GM13977 (cell line): ENCODE measurements at regions not wholly inside any gene's neighbourhood (a gene's known extent, or its start where the extent isn't known, plus 50 kb on each side); places are given as distances from the start of the nearest gene placed in this dataset.
"Not testable (repeated sequence)": the region's sequence is repeated elsewhere in the genome, so short reads cannot be mapped to it uniquely, and the experiment has no call there.

Experiments
- DNase-seq: peaks from one replicate; pipeline ENCODE4 v3.0.0; 2012; ENCODE audit warnings: low spot score
- CTCF ChIP-seq: IDR thresholded peaks from 2 replicates; pipeline ENCODE4 v1.5.1; 2012; ENCODE audit warnings: mild to moderate bottlenecking, control low read depth; ENCODE audit not compliant: insufficient read depth; ENCODE audit errors: extremely low read depth, missing control alignments
- in situ Hi-C: fragments of 300-500 bp; cut with MboI; formaldehyde crosslinking; loops from one replicate; pipeline ENCODE4 v1.12.0; 2022; ENCODE audit warnings: low sequenced_read_pairs, low pct_unique_long_range_greater_than_20kb, mixed read lengths, inconsistent platforms; ENCODE audit not compliant: unreplicated experiment

DNA sequence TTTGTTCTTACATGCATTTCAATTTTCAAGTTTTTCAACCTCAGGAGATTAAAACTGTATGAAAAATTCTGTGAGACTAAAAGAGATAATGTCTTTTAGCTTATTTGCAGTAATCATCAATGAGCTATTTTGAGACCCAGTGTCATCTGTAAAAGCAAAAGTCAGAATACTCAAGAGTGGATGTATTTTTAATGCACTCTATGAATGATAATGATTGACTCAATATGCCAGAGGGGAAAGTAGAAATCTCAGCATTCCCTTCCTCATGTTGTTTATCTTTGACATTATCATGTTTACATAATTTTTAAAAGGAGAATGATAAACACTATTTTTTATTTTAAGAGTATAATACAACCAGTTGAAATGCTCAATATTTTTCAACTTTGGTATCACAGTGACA, 162.1 kb downstream of the MMUT start:
- TF ChIP-seq CTCF: no peak
- in situ Hi-C loops: no loop called here
- no peak for DNase-seq

GRCh38 chr6:49300443-49300842, 162.6 kb downstream of the MMUT start:
- TF ChIP-seq CTCF: no peak
- in situ Hi-C loops: no loop called here
- no peak for DNase-seq

GRCh38 chr6:49299279-49299678, 163.8 kb downstream of the MMUT start:
- TF ChIP-seq CTCF: no peak
- DNase-seq: no peak
- in situ Hi-C loops: no loop called here

DNA sequence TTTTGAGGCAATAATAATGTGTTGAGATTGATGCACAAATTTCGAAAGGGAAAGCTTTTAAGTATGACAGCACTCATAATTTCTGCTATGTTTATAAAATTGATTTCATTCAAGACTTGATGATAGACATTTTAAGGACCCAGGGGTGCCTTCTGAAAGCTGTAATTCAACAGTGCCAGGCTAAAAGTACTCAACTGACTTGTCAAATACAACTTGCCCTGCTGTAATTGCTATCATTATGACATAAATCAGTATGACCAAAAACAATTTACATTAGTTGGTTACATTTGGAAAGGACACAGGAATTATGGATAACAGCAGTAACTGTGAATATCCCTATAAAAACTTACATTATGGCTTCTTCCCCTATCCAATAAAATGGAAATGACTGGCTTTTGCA, 178.9 kb downstream of the MMUT start:
- no peak for TF ChIP-seq CTCF
- in situ Hi-C loops: no loop called here
- no peak for DNase-seq

DNA sequence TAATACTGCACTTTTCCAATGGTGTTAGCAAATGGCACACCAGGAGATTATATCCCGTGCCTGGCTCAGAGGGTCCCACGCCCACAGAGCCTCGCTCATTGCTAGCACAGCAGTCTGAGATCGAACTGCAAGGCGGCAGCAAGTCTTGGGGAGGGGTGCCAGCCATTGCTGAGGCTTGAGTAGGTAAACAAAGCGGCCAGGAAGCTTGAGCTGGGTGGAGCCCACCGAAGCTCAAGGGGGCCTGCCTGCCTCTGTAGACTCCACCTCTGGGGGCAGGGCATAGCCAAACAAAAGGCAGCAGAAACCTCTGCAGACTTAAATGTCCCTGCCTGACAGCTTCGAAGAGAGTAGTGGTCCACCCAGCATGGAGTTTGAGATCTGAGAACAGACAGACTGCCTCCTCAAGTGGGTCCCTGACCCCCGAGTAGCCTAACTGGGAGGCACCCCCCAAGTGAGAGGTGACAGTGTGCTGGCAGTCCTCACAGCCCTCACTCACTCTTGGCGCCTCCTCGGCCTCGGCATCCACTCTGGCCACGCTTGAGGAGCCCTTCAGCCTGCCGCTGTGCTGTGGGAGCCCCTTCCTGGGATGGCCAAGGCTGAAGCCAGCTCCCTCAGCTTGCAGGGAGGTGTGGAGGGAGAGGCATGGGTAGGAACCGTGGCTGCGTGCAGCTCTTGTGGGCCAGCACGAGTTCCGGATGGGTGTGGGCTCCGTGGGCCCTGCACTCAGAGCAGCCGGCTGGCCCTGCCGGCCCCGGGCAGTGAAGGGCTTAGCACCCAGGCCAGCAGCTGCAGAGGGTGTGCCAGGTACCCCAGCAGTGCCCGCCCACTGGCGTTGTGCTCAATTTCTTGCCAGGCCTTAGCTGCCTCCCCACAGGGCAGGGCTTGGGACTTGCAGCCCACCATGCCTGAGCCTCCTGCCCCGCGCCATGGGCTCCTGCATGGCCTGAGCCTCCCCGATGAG, 188.0 kb downstream of the MMUT start:
- DNase-seq, in situ Hi-C loops: not testable (repeated sequence)

DNA sequence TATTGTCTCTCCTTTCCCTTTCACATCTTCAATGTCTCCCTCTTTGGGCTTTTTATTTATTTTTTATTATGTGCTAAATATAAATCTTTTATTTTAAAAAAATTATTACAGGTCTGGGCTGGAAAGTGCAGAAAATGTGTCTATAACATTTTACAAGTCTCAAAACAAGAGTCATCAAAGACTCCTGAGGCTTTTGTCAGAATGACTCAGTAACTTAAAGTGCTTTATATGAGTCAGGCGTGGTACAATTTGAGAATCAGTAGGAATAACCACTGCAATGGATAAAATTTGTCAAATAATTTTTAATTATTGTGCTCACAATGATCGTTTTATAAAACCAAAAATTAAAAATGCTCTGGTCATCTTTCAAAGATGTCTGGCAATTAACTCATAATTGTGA, 193.9 kb downstream of the MMUT start:
- DNase-seq: no peak
- in situ Hi-C loops: no loop called here
- no peak for TF ChIP-seq CTCF

GRCh38 chr6:49264909-49265308, 198.1 kb downstream of the MMUT start:
- in situ Hi-C loops: no loop called here
- no peak for DNase-seq
- no peak for TF ChIP-seq CTCF
